Osteocyte (in vitro differentiated cells): ENCODE measurements at regions not wholly inside any gene's neighbourhood (a gene's known extent, or its start where the extent isn't known, plus 50 kb on each side); places are given as distances from the start of the nearest gene placed in this dataset.
A peak's percentile ranks its signal among the peaks of the same experiment; 100 is the strongest.

Experiments
- DNase-seq: peaks from one replicate; pipeline ENCODE4 v3.0.0; 2021; ENCODE audit warnings: mixed read lengths; ENCODE audit not compliant: unreplicated experiment; ENCODE audit errors: extremely low spot score
- H3K27ac Mint-ChIP-seq: one replicate; pipeline ENCODE4 v1.8.0; 2021; ENCODE audit warnings: mild to moderate bottlenecking, mixed read lengths; ENCODE audit not compliant: unreplicated experiment
- H3K27me3 Mint-ChIP-seq: one replicate; pipeline ENCODE4 v1.8.0; 2021; ENCODE audit warnings: mixed read lengths; ENCODE audit not compliant: unreplicated experiment
- H3K36me3 Mint-ChIP-seq: one replicate; pipeline ENCODE4 v1.8.0; 2021; ENCODE audit warnings: mixed read lengths; ENCODE audit not compliant: unreplicated experiment
- H3K4me1 Mint-ChIP-seq: one replicate; pipeline ENCODE4 v1.8.0; 2021; ENCODE audit warnings: mixed read lengths; ENCODE audit not compliant: unreplicated experiment
- H3K4me3 Mint-ChIP-seq: one replicate; pipeline ENCODE4 v1.8.0; 2021; ENCODE audit warnings: mild to moderate bottlenecking, moderate library complexity, mixed read lengths; ENCODE audit not compliant: unreplicated experiment
- H3K9me3 Mint-ChIP-seq: one replicate; pipeline ENCODE4 v1.8.0; 2021; ENCODE audit warnings: mixed read lengths; ENCODE audit not compliant: unreplicated experiment
- TF ChIP-seq, protein P1 (sequence below): fragments of 200-600 bp; sonication (generic); IDR thresholded peaks from 2 replicates; pipeline ENCODE4 v1.5.0; 2021; ENCODE audit warnings: antibody characterized with exemption, mild to moderate bottlenecking, moderate library complexity

GRCh38 chr18:43879415-43879814 lies 602.1 kb upstream of the SYT4 start:
- Mint-ChIP-seq H3K4me1 (peaks cover 83% of the 10 kb centered on the region), H3K9me3 (peaks cover 5% of the 10 kb centered on the region)

GRCh38 chr18:43882358-43883055 lies 605.2 kb upstream of the SYT4 start:
- Mint-ChIP-seq H3K9me3 (peaks cover 5% of the 10 kb centered on the region), H3K36me3 (peaks cover 3% of the 10 kb centered on the region), H3K4me3 (no peak overlapping the region), H3K27me3 (no peaks in the 10 kb centered on the region), H3K27ac (peak overlapping the region; percentile 84), H3K4me1 (peaks cover 62% of the 10 kb centered on the region)
- TF ChIP-seq, protein P1, sequence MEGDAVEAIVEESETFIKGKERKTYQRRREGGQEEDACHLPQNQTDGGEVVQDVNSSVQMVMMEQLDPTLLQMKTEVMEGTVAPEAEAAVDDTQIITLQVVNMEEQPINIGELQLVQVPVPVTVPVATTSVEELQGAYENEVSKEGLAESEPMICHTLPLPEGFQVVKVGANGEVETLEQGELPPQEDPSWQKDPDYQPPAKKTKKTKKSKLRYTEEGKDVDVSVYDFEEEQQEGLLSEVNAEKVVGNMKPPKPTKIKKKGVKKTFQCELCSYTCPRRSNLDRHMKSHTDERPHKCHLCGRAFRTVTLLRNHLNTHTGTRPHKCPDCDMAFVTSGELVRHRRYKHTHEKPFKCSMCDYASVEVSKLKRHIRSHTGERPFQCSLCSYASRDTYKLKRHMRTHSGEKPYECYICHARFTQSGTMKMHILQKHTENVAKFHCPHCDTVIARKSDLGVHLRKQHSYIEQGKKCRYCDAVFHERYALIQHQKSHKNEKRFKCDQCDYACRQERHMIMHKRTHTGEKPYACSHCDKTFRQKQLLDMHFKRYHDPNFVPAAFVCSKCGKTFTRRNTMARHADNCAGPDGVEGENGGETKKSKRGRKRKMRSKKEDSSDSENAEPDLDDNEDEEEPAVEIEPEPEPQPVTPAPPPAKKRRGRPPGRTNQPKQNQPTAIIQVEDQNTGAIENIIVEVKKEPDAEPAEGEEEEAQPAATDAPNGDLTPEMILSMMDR: no peak
- no peak for DNase-seq

More at GRCh38 chr18:43879415-43879814, 602.1 kb upstream of the SYT4 start:
- Mint-ChIP-seq H3K36me3 (peaks cover 2% of the 10 kb centered on the region), H3K27me3 (no peaks in the 10 kb centered on the region), H3K4me3 (no peak overlapping the region), H3K27ac (peak overlapping the region; percentile 43)
- no peak for DNase-seq
- TF ChIP-seq, protein P1: no peak

GRCh38 chr18:43883886-43884285 lies 606.6 kb upstream of the SYT4 start:
- H3K36me3 Mint-ChIP-seq: peaks cover 3% of the 10 kb centered on the region
- DNase-seq: no peak
- peaks cover 5% of the 10 kb centered on the region for H3K9me3 Mint-ChIP-seq
- no peak overlapping the region for H3K4me3 Mint-ChIP-seq
- H3K27ac Mint-ChIP-seq: peak overlapping the region; percentile 54
- H3K4me1 Mint-ChIP-seq: peaks cover 58% of the 10 kb centered on the region
- TF ChIP-seq, protein P1: no peak
- no peaks in the 10 kb centered on the region for H3K27me3 Mint-ChIP-seq

DNA sequence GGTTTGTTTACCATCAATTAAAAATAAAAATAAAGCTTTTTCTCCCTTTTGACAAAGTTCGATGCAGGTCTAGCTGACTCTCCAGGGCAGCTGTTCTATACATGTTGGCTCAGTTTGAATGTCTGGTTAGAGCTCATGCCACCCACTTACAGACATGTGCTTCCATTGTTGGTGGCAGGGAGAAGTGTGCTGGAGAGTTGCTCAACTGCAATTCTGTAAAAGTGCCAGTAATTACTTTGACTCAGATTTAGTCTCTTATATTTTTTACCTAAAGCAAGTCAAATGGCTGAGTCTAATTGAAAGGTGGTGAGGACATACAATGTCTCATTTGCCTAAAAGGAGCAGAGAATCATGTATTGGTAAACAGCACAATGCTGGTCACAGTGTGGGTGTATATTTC lies 609.1 kb upstream of the SYT4 start:
- DNase-seq: no peak
- TF ChIP-seq, protein P1: no peak
- no peaks in the 10 kb centered on the region for H3K27me3 Mint-ChIP-seq
- H3K36me3 Mint-ChIP-seq: peaks cover 6% of the 10 kb centered on the region
- H3K4me1 Mint-ChIP-seq: peaks cover 47% of the 10 kb centered on the region
- no peak overlapping the region for H3K4me3 Mint-ChIP-seq
- H3K27ac Mint-ChIP-seq: no peak overlapping the region
- peaks cover 13% of the 10 kb centered on the region for H3K9me3 Mint-ChIP-seq

DNA sequence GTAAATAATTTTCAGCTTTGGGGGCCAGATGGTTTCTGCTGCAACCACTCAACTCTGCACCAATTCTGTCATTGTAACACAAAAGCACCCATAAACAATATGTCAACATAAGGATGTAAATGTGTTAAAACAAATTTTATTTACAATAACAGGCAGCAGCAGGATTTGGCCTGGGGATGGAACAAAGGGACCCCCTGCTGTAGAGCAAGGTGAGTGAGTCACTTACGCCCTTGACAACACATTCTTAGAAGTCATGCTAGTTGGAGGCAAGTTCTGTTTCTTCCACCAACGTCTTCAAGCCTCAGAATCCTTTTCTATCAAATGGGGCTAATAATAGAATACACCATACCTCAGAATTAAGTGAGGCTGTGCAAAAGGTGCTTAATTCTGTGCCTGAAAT lies 610.2 kb upstream of the SYT4 start:
- no peaks in the 10 kb centered on the region for H3K27me3 Mint-ChIP-seq

More for the DNA sequence above, 610.2 kb upstream of the SYT4 start:
- no peak overlapping the region for H3K4me3 Mint-ChIP-seq
- TF ChIP-seq, protein P1: no peak
- peaks cover 6% of the 10 kb centered on the region for H3K36me3 Mint-ChIP-seq
- peaks cover 11% of the 10 kb centered on the region for H3K9me3 Mint-ChIP-seq
- H3K27ac Mint-ChIP-seq: no peak overlapping the region
- no peak for DNase-seq
- H3K4me1 Mint-ChIP-seq: peaks cover 39% of the 10 kb centered on the region
